ENCODE measurements at regions not wholly inside any gene's neighbourhood (a gene's known extent, or its start where the extent isn't known, plus 50 kb on each side); places are given as distances from the start of the nearest gene placed in this dataset.

DNA sequence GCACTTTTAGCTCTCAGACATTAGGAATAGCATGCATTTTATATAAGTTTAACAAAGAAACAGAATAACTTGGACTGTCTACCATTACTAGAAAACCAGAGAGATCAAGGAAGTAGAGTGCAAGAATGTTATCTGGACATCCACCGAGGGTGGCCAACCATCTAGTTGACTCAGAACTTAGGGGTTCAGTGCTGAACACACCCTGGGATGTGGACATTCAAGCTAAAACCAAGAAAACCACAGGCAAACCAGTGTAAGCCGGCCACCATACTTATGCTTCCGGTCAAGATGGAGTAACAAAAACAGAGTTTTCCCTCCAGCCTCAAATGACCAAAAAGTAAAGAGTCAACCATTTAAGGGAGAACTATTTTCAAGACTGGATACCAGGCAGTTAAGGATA is 181.4 kb upstream of the MXRA5 start:
- TF ChIP-seq, protein P1, sequence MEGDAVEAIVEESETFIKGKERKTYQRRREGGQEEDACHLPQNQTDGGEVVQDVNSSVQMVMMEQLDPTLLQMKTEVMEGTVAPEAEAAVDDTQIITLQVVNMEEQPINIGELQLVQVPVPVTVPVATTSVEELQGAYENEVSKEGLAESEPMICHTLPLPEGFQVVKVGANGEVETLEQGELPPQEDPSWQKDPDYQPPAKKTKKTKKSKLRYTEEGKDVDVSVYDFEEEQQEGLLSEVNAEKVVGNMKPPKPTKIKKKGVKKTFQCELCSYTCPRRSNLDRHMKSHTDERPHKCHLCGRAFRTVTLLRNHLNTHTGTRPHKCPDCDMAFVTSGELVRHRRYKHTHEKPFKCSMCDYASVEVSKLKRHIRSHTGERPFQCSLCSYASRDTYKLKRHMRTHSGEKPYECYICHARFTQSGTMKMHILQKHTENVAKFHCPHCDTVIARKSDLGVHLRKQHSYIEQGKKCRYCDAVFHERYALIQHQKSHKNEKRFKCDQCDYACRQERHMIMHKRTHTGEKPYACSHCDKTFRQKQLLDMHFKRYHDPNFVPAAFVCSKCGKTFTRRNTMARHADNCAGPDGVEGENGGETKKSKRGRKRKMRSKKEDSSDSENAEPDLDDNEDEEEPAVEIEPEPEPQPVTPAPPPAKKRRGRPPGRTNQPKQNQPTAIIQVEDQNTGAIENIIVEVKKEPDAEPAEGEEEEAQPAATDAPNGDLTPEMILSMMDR (IDR thresholded peaks at IDR 0.05): no peak
- TF ChIP-seq POLR2A (IDR thresholded peaks at IDR 0.05) (no peak), EP300 (IDR thresholded peaks at IDR 0.05) (no peak)
